ENCODE measurements at regions not wholly inside any gene's neighbourhood (a gene's known extent, or its start where the extent isn't known, plus 50 kb on each side); places are given as distances from the start of the nearest gene placed in this dataset.

DNA sequence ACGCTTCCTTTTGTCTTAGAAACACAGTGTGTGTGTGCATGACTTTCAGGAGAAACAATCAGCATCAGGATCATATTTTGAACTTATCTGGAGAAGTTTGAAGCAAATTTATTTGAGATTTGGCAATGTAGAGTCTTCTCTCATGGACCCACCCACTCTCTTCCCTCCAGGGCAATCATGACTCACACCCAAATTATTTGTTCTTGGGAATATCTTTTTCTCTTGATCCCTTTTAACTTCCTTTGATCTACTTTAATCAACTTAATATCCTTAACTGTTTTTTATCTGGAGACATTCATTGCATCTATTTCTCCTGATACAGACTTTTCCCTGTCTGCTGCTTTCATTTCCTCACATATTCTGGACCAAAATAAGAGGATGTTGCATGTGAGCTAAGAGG is 1174.3 kb downstream of the GATA3 start:
- Histone ChIP-seq H3K4ac (ENCODE audit: low read depth, low read length) (no peak overlapping the region), H2AK9ac (replicated peaks; ENCODE audit: low read depth, low read length, poor library complexity) (no peak overlapping the region), H4K91ac (ENCODE audit: insufficient read depth, low read depth, low read length) (no peak overlapping the region), H3K9me3 (ENCODE audit: control insufficient read depth, insufficient read depth, low read length) (0 out of 2 replicates have a peak, but pooled peaks cover 2% of the 10 kb centered on the region), H4K20me1 (ENCODE audit: insufficient read depth, low read length) (no peaks in the 10 kb centered on the region), H3K36me3 (ENCODE audit: control insufficient read depth, insufficient read depth, low read length) (no peaks in the 10 kb centered on the region), H4K5ac (ENCODE audit: low read depth, low read length) (no peak overlapping the region), H3K56ac (ENCODE audit: extremely low read depth, insufficient read depth, low read length) (no peak overlapping the region), H2BK15ac (ENCODE audit: low read depth, low read length) (no peak overlapping the region), H2AFZ (replicated peaks; ENCODE audit: low read length, poor library complexity) (no peak overlapping the region), H3K9ac (ENCODE audit: low read depth, low read length) (no peak overlapping the region), H3K18ac (ENCODE audit: low read depth, low read length) (no peak overlapping the region), H2BK120ac (ENCODE audit: low read depth, low read length) (no peak overlapping the region), H3K23ac (ENCODE audit: low read depth, low read length) (no peak overlapping the region), H3K79me1 (ENCODE audit: low read depth in 1 of 2, low read length in 2 of 2) (no peaks in the 10 kb centered on the region), H3K9me1 (ENCODE audit: insufficient read depth, low read length) (no peaks in the 10 kb centered on the region), H3K4me2 (ENCODE audit: low read depth, low read length) (no peak overlapping the region), H2AK5ac (ENCODE audit: low read depth, low read length) (no peak overlapping the region), H2BK20ac (ENCODE audit: low read depth, low read length) (no peak overlapping the region), H3K4me1 (ENCODE audit: control insufficient read depth, insufficient read depth, low read length) (no peaks in the 10 kb centered on the region), H3K14ac (replicated peaks; ENCODE audit: low read depth, low read length) (no peak overlapping the region), H3K27me3 (ENCODE audit: control insufficient read depth, insufficient read depth, low read length) (no peaks in the 10 kb centered on the region; the same call in 1 of the 2 replicates), H3K4me3 (ENCODE audit: insufficient read depth, low read depth, low read length) (no peak overlapping the region), H4K8ac (ENCODE audit: low read depth in 2 of 2, low read length in 2 of 2) (no peak overlapping the region), H2BK5ac (ENCODE audit: low read depth, low read length, poor library complexity, severe bottlenecking) (no peak overlapping the region), H3K27ac (ENCODE audit: insufficient read depth, low read length) (no peak overlapping the region)
- ATAC-seq (ENCODE audit: low read depth) (no peak), DNase-seq (peak; percentile 2)
- dilution Hi-C loops (cut with HindIII; ENCODE audit: low sequenced_read_pairs, unreplicated experiment) = no loop called here
- intact Hi-C loops (cut with micrococcal nuclease) = no loop called here
- POLR2A ChIA-PET (ENCODE audit: unreplicated experiment) = no interaction called here
- no TSS peak for BruUV-seq (replicated peaks)
- no CpG with 5 or more reads among the region's 1 CpG for WGBS, 2 experiments (ENCODE audit: extremely low coverage in 2 of 2, insufficient read length in 1 of 2)
- in situ Hi-C loops (cut with MboI; ENCODE audit: low sequenced_read_pairs) = no loop called here
- TF ChIP-seq NFE2L2 (IDR thresholded peaks at IDR 0.05; ENCODE audit: low read depth, low read length) = no peak
- TF ChIP-seq BHLHE40 (IDR thresholded peaks at IDR 0.05; ENCODE audit: low read depth, low read length) = no peak
- no peak for TF ChIP-seq RCOR1 (IDR thresholded peaks at IDR 0.05; ENCODE audit: insufficient replicate concordance, low read length)
- CTCF ChIA-PET = no interaction called here

Data from IMR-90 (cell line).